ENCODE measurements at regions not wholly inside any gene's neighbourhood (a gene's known extent, or its start where the extent isn't known, plus 50 kb on each side); places are given as distances from the start of the nearest gene placed in this dataset.

GRCh38 chr3:13161021-13161759 lies 88.0 kb upstream of the IQSEC1 start:
- H3K4me1 ChIP-seq (ENCODE audit: control insufficient read depth, insufficient read depth, low read length), result peaks cover 28% of the 10 kb centered on the region
- H3K27me3 ChIP-seq (ENCODE audit: control insufficient read depth, insufficient read depth, low read length), result no peaks in the 10 kb centered on the region
- 70% methylated on average over 18 of the region's 21 CpGs for WGBS (ENCODE audit: insufficient coverage)
- no peak overlapping the region for H3K27ac ChIP-seq (ENCODE audit: low read depth, low read length)
- H3K36me3 ChIP-seq (ENCODE audit: control insufficient read depth, insufficient read depth, low read length), result no peaks in the 10 kb centered on the region
- peak in 1 of 6 donors; percentile 46 for DNase-seq (ENCODE audit: low read depth in 4 of 6, low spot score in 6 of 6)
- no peaks in the 10 kb centered on the region for H3K9me3 ChIP-seq (ENCODE audit: control insufficient read depth, insufficient read depth, low read length)
- no peak overlapping the region for H3K4me3 ChIP-seq (ENCODE audit: low read depth, low read length)

- Histone ChIP-seq H3K4me3 (ENCODE audit: low read depth, low read length) (no peak overlapping the region), H3K27ac (ENCODE audit: low read depth, low read length) (no peak overlapping the region), H3K36me3 (ENCODE audit: control insufficient read depth, insufficient read depth, low read length) (no peaks in the 10 kb centered on the region), H3K9me3 (ENCODE audit: control insufficient read depth, insufficient read depth, low read length) (no peaks in the 10 kb centered on the region), H3K27me3 (ENCODE audit: control insufficient read depth, insufficient read depth, low read length) (no peaks in the 10 kb centered on the region), H3K4me1 (ENCODE audit: control insufficient read depth, insufficient read depth, low read length) (peaks cover 28% of the 10 kb centered on the region)
- no peak for DNase-seq (ENCODE audit: low read depth in 4 of 6, low spot score in 6 of 6)
- WGBS (ENCODE audit: insufficient coverage), result 0% methylated on average over 1 of the region's 1 CpG
Observed at GRCh38 chr3:13160619-13161018, 87.4 kb upstream of the IQSEC1 start.

GRCh38 chr3:13159890-13160289 lies 86.7 kb upstream of the IQSEC1 start:
- H3K4me1 ChIP-seq (ENCODE audit: control insufficient read depth, insufficient read depth, low read length), result peaks cover 22% of the 10 kb centered on the region
- peak in 1 of 6 donors; percentile 27 for DNase-seq (ENCODE audit: low read depth in 4 of 6, low spot score in 6 of 6)
- no peaks in the 10 kb centered on the region for H3K36me3 ChIP-seq (ENCODE audit: control insufficient read depth, insufficient read depth, low read length)
- no peak overlapping the region for H3K4me3 ChIP-seq (ENCODE audit: low read depth, low read length)
- no peaks in the 10 kb centered on the region for H3K27me3 ChIP-seq (ENCODE audit: control insufficient read depth, insufficient read depth, low read length)
- no peak overlapping the region for H3K27ac ChIP-seq (ENCODE audit: low read depth, low read length)
- 73% methylated on average over 3 of the region's 4 CpGs for WGBS (ENCODE audit: insufficient coverage)
- peaks cover 3% of the 10 kb centered on the region for H3K9me3 ChIP-seq (ENCODE audit: control insufficient read depth, insufficient read depth, low read length)

DNA sequence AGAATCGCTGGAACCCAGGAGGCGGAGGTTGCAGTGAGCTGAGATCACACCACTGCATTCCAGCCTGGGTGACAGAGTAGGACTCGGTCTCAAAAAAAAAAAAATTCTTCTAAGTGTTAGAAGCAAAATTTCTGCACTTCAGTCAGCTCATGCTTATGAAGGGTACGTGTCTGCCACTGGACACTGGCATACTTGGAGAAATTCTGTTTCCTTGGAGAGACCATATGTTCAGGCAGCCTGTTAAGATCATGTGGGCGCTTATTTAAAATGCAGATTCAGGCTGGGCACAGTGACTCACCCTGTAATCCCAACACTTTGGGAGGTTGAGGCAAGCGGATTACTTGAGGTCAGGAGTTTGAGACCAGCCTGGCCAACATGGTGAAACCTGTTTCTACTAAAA lies 85.6 kb upstream of the IQSEC1 start:
- Histone ChIP-seq H3K36me3 (ENCODE audit: control insufficient read depth, insufficient read depth, low read length) (no peaks in the 10 kb centered on the region), H3K4me3 (ENCODE audit: low read depth, low read length) (no peak overlapping the region), H3K9me3 (ENCODE audit: control insufficient read depth, insufficient read depth, low read length) (peaks cover 3% of the 10 kb centered on the region), H3K4me1 (ENCODE audit: control insufficient read depth, insufficient read depth, low read length) (peaks cover 19% of the 10 kb centered on the region), H3K27ac (ENCODE audit: low read depth, low read length) (no peak overlapping the region), H3K27me3 (ENCODE audit: control insufficient read depth, insufficient read depth, low read length) (no peaks in the 10 kb centered on the region)
- DNase-seq (ENCODE audit: low read depth in 4 of 6, low spot score in 6 of 6), result peak in 1 of 6 donors; percentile 55
- WGBS (ENCODE audit: insufficient coverage), result 96% methylated on average over 5 of the region's 6 CpGs

GRCh38 chr3:13158408-13158807 lies 85.2 kb upstream of the IQSEC1 start:
- Histone ChIP-seq H3K27me3 (ENCODE audit: control insufficient read depth, insufficient read depth, low read length) (no peaks in the 10 kb centered on the region), H3K4me3 (ENCODE audit: low read depth, low read length) (no peak overlapping the region), H3K36me3 (ENCODE audit: control insufficient read depth, insufficient read depth, low read length) (no peaks in the 10 kb centered on the region), H3K27ac (ENCODE audit: low read depth, low read length) (no peak overlapping the region), H3K9me3 (ENCODE audit: control insufficient read depth, insufficient read depth, low read length) (peaks cover 3% of the 10 kb centered on the region), H3K4me1 (ENCODE audit: control insufficient read depth, insufficient read depth, low read length) (peaks cover 17% of the 10 kb centered on the region)
- 80% methylated on average over 6 of the region's 7 CpGs for WGBS (ENCODE audit: insufficient coverage)
- no peak for DNase-seq (ENCODE audit: low read depth in 4 of 6, low spot score in 6 of 6)

DNA sequence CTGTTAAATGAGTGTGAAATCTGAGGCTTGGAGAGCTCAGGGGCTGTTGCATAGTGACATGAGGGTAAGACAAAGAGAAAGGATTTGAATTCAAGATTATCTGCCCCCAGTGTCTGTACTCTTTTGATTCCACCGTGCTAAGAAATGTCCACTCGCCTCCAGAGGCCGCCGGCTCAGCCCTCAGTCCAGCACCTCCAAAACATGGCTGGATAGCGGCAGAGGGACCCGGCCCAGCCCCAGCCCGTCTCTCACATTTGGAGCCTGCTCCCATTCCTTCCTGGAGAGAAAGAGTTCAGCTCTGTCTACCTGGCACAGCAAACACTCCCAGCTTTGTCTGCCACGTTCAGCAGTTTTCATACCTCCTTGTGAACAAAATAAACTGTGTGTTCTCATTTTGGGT lies 84.8 kb upstream of the IQSEC1 start:
- no peaks in the 10 kb centered on the region for H3K27me3 ChIP-seq (ENCODE audit: control insufficient read depth, insufficient read depth, low read length)
- H3K4me1 ChIP-seq (ENCODE audit: control insufficient read depth, insufficient read depth, low read length), result peaks cover 17% of the 10 kb centered on the region
- H3K4me3 ChIP-seq (ENCODE audit: low read depth, low read length), result no peak overlapping the region
- no peaks in the 10 kb centered on the region for H3K36me3 ChIP-seq (ENCODE audit: control insufficient read depth, insufficient read depth, low read length)
- H3K27ac ChIP-seq (ENCODE audit: low read depth, low read length), result no peak overlapping the region
- WGBS (ENCODE audit: insufficient coverage), result 62% methylated on average over 4 of the region's 8 CpGs
- no peak for DNase-seq (ENCODE audit: low read depth in 4 of 6, low spot score in 6 of 6)
- H3K9me3 ChIP-seq (ENCODE audit: control insufficient read depth, insufficient read depth, low read length), result peaks cover 3% of the 10 kb centered on the region

GRCh38 chr3:13152826-13153710 lies 79.8 kb upstream of the IQSEC1 start:
- H3K9me3 ChIP-seq (ENCODE audit: control insufficient read depth, insufficient read depth, low read length), result peaks cover 3% of the 10 kb centered on the region
- 69% methylated on average over 9 of the region's 11 CpGs for WGBS (ENCODE audit: insufficient coverage)
- no peak for DNase-seq (ENCODE audit: low read depth in 4 of 6, low spot score in 6 of 6)
- no peaks in the 10 kb centered on the region for H3K4me1 ChIP-seq (ENCODE audit: control insufficient read depth, insufficient read depth, low read length)
- no peaks in the 10 kb centered on the region for H3K36me3 ChIP-seq (ENCODE audit: control insufficient read depth, insufficient read depth, low read length)
- no peak overlapping the region for H3K27ac ChIP-seq (ENCODE audit: low read depth, low read length)
- H3K27me3 ChIP-seq (ENCODE audit: control insufficient read depth, insufficient read depth, low read length), result no peaks in the 10 kb centered on the region
- H3K4me3 ChIP-seq (ENCODE audit: low read depth, low read length), result no peak overlapping the region

- no peaks in the 10 kb centered on the region for H3K27me3 ChIP-seq (ENCODE audit: control insufficient read depth, insufficient read depth, low read length)
- H3K36me3 ChIP-seq (ENCODE audit: control insufficient read depth, insufficient read depth, low read length), result no peaks in the 10 kb centered on the region
- no peak overlapping the region for H3K27ac ChIP-seq (ENCODE audit: low read depth, low read length)
- no peaks in the 10 kb centered on the region for H3K4me1 ChIP-seq (ENCODE audit: control insufficient read depth, insufficient read depth, low read length)
- no peak overlapping the region for H3K4me3 ChIP-seq (ENCODE audit: low read depth, low read length)
- WGBS (ENCODE audit: insufficient coverage), result 87% methylated on average over 4 of the region's 5 CpGs
- DNase-seq (ENCODE audit: low read depth in 4 of 6, low spot score in 6 of 6), result no peak
- H3K9me3 ChIP-seq (ENCODE audit: control insufficient read depth, insufficient read depth, low read length), result peaks cover 5% of the 10 kb centered on the region
Observed at GRCh38 chr3:13150624-13151023, 77.4 kb upstream of the IQSEC1 start.

DNA sequence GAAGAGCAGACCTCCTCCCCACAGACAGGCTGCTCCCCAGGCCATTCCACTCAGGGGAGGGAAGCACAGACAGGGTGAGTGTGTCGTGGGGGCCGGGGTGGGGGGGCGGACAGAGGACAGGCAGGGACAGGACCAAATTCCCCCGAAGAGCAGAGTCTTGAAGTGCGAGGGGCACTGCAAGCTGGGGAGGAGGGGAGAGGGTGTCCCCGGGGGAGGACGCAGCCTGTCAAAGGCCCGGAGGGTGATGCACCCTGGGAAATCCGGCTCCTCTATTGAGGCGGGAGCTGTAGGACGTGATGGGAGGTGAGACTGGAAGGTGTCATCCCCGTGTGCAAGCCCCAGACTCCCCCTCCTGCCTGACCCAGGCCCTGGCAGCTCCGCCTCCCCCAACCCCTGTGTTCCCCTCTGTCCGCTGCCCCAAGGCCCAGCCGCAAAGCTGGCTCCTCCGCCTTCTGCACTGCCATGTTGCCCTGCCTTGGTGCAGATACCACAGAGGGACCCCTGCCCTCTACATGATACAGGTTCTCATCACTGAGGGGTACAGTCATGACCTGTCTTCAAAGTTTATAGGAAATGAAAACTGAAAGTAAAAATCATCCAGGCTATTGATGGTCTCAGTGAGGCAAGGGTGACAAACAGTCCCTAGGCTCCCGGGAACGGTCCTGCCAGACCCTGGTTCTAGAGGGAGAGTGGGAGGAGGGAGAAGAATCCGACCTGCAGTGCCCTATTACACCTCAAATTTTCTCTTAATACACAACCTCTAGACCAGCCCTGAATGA lies 76.3 kb upstream of the IQSEC1 start:
- Histone ChIP-seq H3K27me3 (ENCODE audit: control insufficient read depth, insufficient read depth, low read length) (no peaks in the 10 kb centered on the region), H3K9me3 (ENCODE audit: control insufficient read depth, insufficient read depth, low read length) (peaks cover 3% of the 10 kb centered on the region), H3K27ac (ENCODE audit: low read depth, low read length) (no peak overlapping the region), H3K4me3 (ENCODE audit: low read depth, low read length) (no peak overlapping the region), H3K4me1 (ENCODE audit: control insufficient read depth, insufficient read depth, low read length) (no peaks in the 10 kb centered on the region), H3K36me3 (ENCODE audit: control insufficient read depth, insufficient read depth, low read length) (no peaks in the 10 kb centered on the region)
- no peak for DNase-seq (ENCODE audit: low read depth in 4 of 6, low spot score in 6 of 6)
- WGBS (ENCODE audit: insufficient coverage), result 57% methylated on average over 9 of the region's 19 CpGs

All from spinal cord (tissue), 9 donors.